Mesodermal cell (in vitro differentiated cells): ENCODE measurements at regions not wholly inside any gene's neighbourhood (a gene's known extent, or its start where the extent isn't known, plus 50 kb on each side); places are given as distances from the start of the nearest gene placed in this dataset.
"Not testable (repeated sequence)": the region's sequence is repeated elsewhere in the genome, so short reads cannot be mapped to it uniquely, and the experiment has no call there.

Source experiments
- H3K27ac ChIP-seq: 2 replicates; pipeline ENCODE4 v1.7.0; 2013; ENCODE audit warnings: mild to moderate bottlenecking, low read depth, low read length, moderate library complexity; ENCODE audit not compliant: severe bottlenecking
- H3K36me3 ChIP-seq: 2 replicates; pipeline ENCODE4 v1.7.1; 2013; ENCODE audit warnings: mild to moderate bottlenecking, low read length, moderate library complexity; ENCODE audit not compliant: control insufficient read depth, insufficient read depth
- H3K4me1 ChIP-seq: one replicate; pipeline ENCODE4 v1.7.1; 2013; ENCODE audit warnings: mild to moderate bottlenecking, low read length; ENCODE audit not compliant: insufficient read depth, control insufficient read depth, poor library complexity, severe bottlenecking
- H3K4me3 ChIP-seq: 2 replicates; pipeline ENCODE4 v1.7.0; 2013; ENCODE audit warnings: low read length, control low read depth, mild to moderate bottlenecking; ENCODE audit not compliant: insufficient read depth, poor library complexity, severe bottlenecking; ENCODE audit errors: extremely low read depth
- H3K9me3 ChIP-seq: 2 replicates; pipeline ENCODE4 v1.7.1; 2013; ENCODE audit warnings: mild to moderate bottlenecking, low read length, moderate library complexity; ENCODE audit not compliant: control insufficient read depth
- WGBS, 2 experiments: methylation state at CpG; one replicate each; pipeline ENCODE4 v1.1.5; 2013; ENCODE audit warnings: missing lambda C conversion rate in 2 of 2; ENCODE audit not compliant: insufficient coverage in 2 of 2; 5-methylcytosine and 5-hydroxymethylcytosine counted together

GRCh38 chr15:62868507-62868906 lies 174.0 kb upstream of the TPM1 start:
- Histone ChIP-seq H3K36me3 (no peaks in the 10 kb centered on the region), H3K9me3 (peaks cover 10% of the 10 kb centered on the region), H3K27ac (no peak overlapping the region), H3K4me3 (no peak overlapping the region), H3K4me1 (no peaks in the 10 kb centered on the region)
- 90 to 96% methylated on average over 3 of the region's 6 CpGs for WGBS, 2 experiments

- 89 to 92% methylated on average over 2 of the region's 2 CpGs for WGBS, 2 experiments
These were observed 173.4 kb upstream of the TPM1 start for GRCh38 chr15:62869116-62869515.

GRCh38 chr15:62870216-62870615 lies 172.3 kb upstream of the TPM1 start:
- no peak overlapping the region for H3K4me3 ChIP-seq
- H3K27ac ChIP-seq: no peak overlapping the region
- H3K9me3 ChIP-seq: peaks cover 10% of the 10 kb centered on the region
- H3K36me3 ChIP-seq: no peaks in the 10 kb centered on the region
- WGBS, 2 experiments: no CpG with 5 or more reads among the region's 2 CpGs
- H3K4me1 ChIP-seq: peaks cover 7% of the 10 kb centered on the region

More at GRCh38 chr15:62869116-62869515, 173.4 kb upstream of the TPM1 start:
- peaks cover 10% of the 10 kb centered on the region for H3K9me3 ChIP-seq
- H3K36me3 ChIP-seq: no peaks in the 10 kb centered on the region
- no peak overlapping the region for H3K27ac ChIP-seq
- no peak overlapping the region for H3K4me3 ChIP-seq
- no peaks in the 10 kb centered on the region for H3K4me1 ChIP-seq

GRCh38 chr15:62870701-62871100 lies 171.8 kb upstream of the TPM1 start:
- not testable (repeated sequence) for H3K4me1 ChIP-seq, H3K27ac ChIP-seq, H3K4me3 ChIP-seq, H3K36me3 ChIP-seq
- no CpG with 5 or more reads among the region's 3 CpGs for WGBS, 2 experiments
- H3K9me3 ChIP-seq: peaks cover 10% of the 10 kb centered on the region

GRCh38 chr15:62873203-62873602 lies 169.3 kb upstream of the TPM1 start:
- Histone ChIP-seq H3K36me3 (no peaks in the 10 kb centered on the region), H3K27ac (no peak overlapping the region), H3K4me1 (peaks cover 7% of the 10 kb centered on the region), H3K4me3 (no peak overlapping the region), H3K9me3 (peaks cover 10% of the 10 kb centered on the region)
- 95 to 99% methylated on average over 5 of the region's 5 CpGs for WGBS, 2 experiments

- Histone ChIP-seq H3K27ac (no peak overlapping the region), H3K4me3 (no peak overlapping the region), H3K36me3 (no peaks in the 10 kb centered on the region), H3K4me1 (peaks cover 7% of the 10 kb centered on the region), H3K9me3 (peaks cover 10% of the 10 kb centered on the region)
- 90 to 100% methylated on average over 1 to 2 of the region's 3 CpGs for WGBS, 2 experiments
These were observed 168.5 kb upstream of the TPM1 start for GRCh38 chr15:62874064-62874463.

GRCh38 chr15:62874959-62875625 lies 167.5 kb upstream of the TPM1 start:
- H3K4me3 ChIP-seq: no peak overlapping the region
- H3K9me3 ChIP-seq: peaks cover 10% of the 10 kb centered on the region
- peak overlapping the region; percentile 67 for H3K27ac ChIP-seq
- no peaks in the 10 kb centered on the region for H3K36me3 ChIP-seq
- peaks cover 14% of the 10 kb centered on the region for H3K4me1 ChIP-seq
- 85 to 88% methylated on average over 10 to 13 of the region's 13 CpGs for WGBS, 2 experiments

GRCh38 chr15:62875626-62876021 lies 166.9 kb upstream of the TPM1 start:
- peaks cover 14% of the 10 kb centered on the region for H3K4me1 ChIP-seq
- H3K9me3 ChIP-seq: peaks cover 10% of the 10 kb centered on the region
- no peak overlapping the region for H3K4me3 ChIP-seq
- peak overlapping the region; percentile 8 for H3K27ac ChIP-seq
- no peaks in the 10 kb centered on the region for H3K36me3 ChIP-seq
- 79 to 83% methylated on average over 3 to 4 of the region's 4 CpGs for WGBS, 2 experiments

- no peaks in the 10 kb centered on the region for H3K9me3 ChIP-seq
- H3K27ac ChIP-seq: no peak overlapping the region
- H3K4me1 ChIP-seq: peaks cover 14% of the 10 kb centered on the region
- H3K4me3 ChIP-seq: no peak overlapping the region
- no peaks in the 10 kb centered on the region for H3K36me3 ChIP-seq
- WGBS, 2 experiments: 86 to 95% methylated on average over 7 to 8 of the region's 9 CpGs
These were observed 165.2 kb upstream of the TPM1 start for GRCh38 chr15:62877276-62877857.

GRCh38 chr15:62878070-62878469 lies 164.5 kb upstream of the TPM1 start:
- 88 to 94% methylated on average over 3 to 4 of the region's 6 CpGs for WGBS, 2 experiments
- no peak overlapping the region for H3K4me3 ChIP-seq

GRCh38 chr15:62879770-62880169 lies 162.8 kb upstream of the TPM1 start:
- Histone ChIP-seq H3K9me3 (no peaks in the 10 kb centered on the region), H3K36me3 (no peaks in the 10 kb centered on the region), H3K27ac (no peak overlapping the region), H3K4me3 (no peak overlapping the region), H3K4me1 (peaks cover 16% of the 10 kb centered on the region)
- 72 to 76% methylated on average over 4 of the region's 8 CpGs for WGBS, 2 experiments

More at GRCh38 chr15:62878070-62878469, 164.5 kb upstream of the TPM1 start:
- H3K36me3 ChIP-seq: no peaks in the 10 kb centered on the region
- no peaks in the 10 kb centered on the region for H3K9me3 ChIP-seq
- H3K27ac ChIP-seq: no peak overlapping the region
- peaks cover 15% of the 10 kb centered on the region for H3K4me1 ChIP-seq
